ENCODE measurements at regions not wholly inside any gene's neighbourhood (a gene's known extent, or its start where the extent isn't known, plus 50 kb on each side); places are given as distances from the start of the nearest gene placed in this dataset.
A peak's percentile ranks its signal among the peaks of the same experiment; 100 is the strongest.

DNA sequence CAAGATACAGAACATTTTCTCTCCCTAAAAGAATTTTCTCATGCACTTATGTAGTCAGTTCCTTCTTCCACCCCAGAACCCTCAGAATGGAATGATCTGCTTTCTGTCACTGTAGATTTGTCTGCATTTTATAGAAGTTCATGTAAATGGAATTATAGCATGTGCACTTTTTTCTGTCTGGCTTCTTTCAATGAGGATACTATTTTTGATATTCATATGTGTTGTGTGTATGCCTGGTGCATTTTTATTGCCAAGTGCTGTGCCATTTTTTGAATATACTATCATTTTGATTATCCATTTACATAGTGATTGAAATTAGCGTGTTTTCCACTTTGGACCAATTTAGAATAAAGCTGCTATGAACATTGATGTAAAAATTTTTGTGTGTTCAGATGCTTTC lies 156.6 kb upstream of the ALCAM start:
- no peak for DNase-seq (ENCODE audit: low read depth)

DNA sequence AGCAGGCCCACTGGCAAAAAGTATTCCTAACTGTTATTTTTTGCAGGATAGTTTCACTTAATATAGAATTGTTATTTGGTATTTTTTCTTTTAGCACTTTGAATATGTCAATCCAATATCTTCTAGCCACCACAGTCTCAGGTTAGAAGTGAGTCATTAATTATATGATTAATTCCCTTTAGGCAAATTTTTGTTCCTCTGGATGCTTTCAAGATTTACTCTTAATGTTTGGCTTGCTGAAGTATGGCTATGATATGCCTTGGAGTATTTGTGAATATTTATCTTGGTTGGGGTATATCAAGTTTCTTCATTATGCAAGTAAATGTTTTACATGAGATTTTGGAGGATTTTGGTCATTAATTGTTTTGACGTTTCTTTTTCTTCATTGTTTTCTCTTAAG lies 152.1 kb upstream of the ALCAM start:
- DNase-seq (ENCODE audit: low read depth), result no peak

DNA sequence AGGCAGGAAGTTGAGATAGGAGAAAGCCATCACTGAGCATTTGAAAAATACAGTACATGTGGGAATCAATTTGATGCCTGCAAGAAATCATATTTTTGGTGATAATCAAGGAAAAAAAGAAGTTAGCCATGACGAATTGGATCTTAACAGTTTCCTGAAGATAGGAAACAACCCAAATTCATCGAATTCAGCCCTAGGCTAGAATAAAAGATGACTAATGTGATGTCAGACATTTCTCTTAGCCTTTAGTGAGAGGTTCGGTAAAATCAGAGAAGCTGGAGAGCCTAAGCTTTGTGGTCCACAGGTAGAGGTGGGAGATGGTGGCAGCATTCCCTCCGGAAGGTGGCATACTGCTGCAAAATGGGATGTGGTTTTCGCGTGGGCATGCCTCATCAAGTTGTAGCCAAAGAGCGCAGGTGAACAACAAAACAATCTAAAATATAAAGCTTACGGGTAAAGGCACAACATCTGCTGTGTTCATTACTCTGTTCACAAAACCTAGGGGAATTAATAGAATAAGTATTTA lies 144.1 kb upstream of the ALCAM start:
- DNase-seq (ENCODE audit: low read depth), result no peak

DNA sequence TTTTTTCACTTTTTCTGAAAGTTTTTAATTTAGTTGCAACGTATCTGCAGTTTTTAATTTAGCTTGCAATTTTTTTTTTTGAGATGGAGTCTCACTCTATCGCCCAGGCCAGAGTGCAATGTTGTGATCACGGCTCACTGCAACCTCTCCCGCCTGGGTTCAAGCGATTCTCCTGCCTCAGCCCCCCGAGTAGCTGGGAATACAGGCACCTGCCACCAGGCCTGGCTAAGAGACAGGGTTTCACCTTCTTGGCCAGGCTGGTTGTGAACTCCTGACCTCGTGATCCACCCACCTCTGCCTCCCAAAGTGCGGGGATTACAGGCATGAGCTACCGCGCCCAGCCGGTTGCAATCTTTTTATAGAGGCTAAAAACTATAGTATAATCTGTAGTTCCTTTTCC lies 142.9 kb upstream of the ALCAM start:
- no peak for DNase-seq (ENCODE audit: low read depth)

DNA sequence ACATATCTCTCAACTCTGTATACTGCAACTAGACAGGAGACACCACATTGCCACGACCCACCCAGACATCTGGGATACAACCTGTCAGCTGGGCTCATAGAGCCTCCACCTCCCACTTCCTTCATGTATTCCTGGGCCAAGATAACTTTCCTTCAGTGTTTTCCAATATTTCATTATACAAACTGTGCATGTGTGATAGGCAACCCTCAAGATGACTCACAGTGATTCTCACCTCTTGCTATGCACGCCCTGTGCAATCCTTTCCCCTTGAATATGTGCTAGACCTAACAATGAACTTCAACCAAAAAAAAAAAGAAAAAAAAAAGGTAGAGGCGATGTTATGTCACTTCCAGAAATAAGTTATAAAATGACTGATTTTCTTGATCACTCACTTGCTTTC lies 138.0 kb upstream of the ALCAM start:
- DNase-seq (ENCODE audit: low read depth), result no peak

DNA sequence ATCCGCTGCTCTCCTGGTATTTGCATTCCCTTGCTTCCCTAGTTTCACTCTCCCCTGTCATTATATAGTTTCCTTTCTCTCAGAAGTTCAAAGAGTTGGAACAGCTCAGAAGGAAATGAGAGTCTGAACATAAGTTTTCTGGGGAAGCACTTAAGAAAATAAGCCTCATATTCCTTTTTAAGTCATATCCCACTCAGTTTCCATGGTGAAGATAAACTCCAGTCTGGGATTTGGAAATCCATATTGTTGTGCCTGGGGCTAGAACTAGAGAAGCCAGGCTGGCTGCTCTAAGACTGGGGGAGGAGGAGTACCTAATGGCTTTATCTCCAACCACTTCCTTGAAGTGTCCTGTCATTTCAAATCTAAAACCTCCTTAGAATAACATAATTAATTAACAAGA lies 134.2 kb upstream of the ALCAM start:
- peak; percentile 61 for DNase-seq (ENCODE audit: low read depth)

DNA sequence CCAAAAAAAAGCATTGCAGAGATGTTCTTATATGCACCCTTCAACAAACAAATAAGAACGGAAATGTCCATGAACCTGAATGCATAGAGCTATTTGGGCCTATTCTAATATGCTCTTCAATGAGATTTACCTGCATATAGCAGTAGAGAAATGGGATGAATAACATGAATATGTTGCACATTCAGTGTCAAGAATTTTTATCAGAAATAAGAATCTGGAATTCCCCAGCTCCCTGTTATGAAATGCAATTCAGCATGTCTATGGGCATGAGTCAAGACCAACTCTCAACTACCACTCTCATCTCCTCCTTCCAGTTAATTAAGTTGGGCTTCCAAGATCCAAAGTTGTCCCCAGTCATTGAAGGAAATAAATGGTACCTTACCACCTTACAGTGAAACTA lies 133.7 kb upstream of the ALCAM start:
- DNase-seq (ENCODE audit: low read depth), result peak; percentile 54

DNA sequence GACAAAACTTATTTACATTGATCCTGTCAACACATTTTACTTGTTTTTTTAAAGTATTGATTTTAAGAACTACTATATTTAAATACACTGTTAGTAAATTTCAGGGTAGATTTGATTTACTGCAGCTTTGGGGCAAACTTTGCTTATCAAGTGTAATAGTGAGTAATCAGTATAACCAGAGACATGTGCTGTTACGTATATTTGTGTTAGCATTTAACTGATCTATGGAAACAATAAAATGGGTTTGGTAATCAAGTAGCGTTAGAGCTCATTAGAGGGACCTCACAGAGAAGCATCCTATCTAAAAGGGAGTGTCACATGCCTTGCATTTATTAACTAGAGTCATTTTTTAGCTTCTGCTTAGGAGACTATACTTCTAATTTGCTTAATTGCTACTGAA lies 131.5 kb upstream of the ALCAM start:
- no peak for DNase-seq (ENCODE audit: low read depth)

DNA sequence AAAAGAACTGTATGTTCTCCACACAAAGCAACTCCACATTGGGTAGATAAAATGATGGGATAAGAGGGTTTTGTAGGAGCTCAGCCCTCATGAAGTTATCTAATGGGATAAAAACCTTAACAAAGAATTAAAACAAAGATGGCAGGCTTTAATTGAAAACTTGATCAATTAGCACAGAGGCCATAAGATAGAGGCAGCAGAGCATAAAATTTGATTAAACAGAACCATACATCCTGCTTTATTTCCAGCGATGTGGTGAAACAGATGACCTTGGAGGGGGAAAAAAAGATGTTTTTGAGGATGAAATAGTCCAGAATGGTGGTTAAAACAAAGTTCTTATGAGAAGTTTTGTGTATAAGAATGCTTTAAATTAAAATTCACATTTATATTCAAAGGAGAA lies 130.9 kb upstream of the ALCAM start:
- no peak for DNase-seq (ENCODE audit: low read depth)

DNA sequence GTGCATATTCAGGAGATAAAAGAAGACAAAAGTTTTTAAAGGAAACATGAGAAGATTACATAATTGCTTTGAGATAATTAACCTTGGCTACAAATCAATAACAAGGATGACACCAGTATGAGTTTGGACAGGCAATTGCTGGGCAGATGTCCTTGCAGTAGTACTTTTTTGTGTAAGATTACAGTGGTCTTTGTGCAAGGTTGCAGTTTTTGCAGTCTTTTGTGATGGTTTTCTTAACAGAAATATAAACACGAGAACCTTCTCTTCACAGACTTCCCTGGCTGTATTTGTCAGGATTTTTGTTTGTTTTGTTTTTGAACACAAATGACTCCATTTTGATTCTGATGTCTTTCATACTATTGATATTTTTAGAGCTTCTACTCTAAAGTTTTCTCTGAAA lies 128.3 kb upstream of the ALCAM start:
- DNase-seq (ENCODE audit: low read depth), result no peak

DNA sequence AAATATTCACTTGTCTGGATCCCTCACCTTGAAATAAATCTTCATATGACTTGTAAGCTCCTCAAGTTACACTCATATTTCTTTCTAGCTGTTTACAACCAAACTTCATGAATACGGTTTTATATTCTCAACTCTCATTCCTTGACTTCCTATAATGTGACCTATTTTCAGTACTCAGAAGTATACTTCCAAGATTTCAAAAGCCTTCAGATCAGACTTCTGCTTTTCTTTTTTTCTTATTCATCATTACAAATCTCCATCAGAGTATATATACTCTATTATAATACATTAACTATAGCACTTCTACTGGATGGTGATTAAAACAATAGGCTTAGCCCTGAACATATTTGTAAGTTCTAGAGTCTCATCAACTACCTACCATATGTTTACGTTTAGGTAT lies 123.6 kb upstream of the ALCAM start:
- DNase-seq (ENCODE audit: low read depth), result no peak

DNA sequence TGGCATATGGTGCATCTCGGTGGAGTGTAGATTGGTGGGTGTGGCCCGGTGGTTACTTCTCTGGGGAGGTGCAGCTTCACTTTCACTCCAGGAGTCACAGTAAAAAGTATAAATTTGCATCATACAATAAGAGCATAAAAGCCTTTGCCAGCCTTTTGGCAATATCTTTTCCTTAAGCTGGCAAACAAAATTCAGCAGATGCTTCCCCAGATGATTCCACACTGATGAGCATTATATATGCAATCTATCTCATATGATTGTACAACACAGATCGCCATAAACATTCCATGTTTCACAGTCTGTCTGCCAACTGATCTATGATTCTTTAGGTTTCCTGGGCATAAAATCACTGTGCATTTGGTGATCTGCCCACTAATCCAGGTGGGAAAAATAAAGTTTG lies 120.2 kb upstream of the ALCAM start:
- no peak for DNase-seq (ENCODE audit: low read depth)

DNA sequence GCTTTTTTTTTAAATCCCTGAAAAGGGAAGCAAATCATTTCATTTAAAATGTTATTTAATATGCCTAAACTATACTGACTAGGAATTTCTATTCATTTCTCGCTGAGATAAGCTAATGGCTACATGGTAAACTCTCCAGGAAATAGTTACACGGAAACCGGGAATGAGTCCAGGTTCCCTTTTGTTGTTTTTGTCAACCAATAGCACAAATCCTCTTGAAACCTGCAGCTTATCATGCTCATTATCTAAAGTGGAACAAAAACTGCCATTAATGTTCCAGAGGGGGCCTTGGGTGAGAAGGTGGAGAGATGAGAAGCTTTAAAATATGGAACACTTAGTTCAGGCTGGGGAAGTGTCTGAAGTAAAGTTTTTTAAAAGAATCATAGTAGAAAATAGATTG lies 113.5 kb upstream of the ALCAM start:
- DNase-seq (ENCODE audit: low read depth), result no peak

DNA sequence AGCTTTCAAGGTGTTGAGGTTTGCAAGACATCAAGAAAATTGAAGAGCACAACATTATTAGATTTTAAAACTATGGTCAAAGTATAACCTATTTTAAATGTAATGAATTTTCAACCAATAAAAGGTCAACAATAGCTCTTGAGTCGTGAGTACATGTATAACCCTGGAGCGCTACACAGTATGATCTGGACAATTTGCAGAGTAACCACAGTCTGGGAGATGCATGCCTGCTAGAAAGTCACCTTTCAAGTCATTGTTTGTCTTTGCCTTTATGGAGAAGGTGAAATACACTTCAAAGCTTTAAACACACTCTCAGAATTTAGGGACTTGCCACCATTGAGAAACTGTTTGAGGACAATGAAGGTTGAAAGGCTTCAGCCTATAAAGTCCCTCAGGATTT lies 112.6 kb upstream of the ALCAM start:
- DNase-seq (ENCODE audit: low read depth), result no peak

DNA sequence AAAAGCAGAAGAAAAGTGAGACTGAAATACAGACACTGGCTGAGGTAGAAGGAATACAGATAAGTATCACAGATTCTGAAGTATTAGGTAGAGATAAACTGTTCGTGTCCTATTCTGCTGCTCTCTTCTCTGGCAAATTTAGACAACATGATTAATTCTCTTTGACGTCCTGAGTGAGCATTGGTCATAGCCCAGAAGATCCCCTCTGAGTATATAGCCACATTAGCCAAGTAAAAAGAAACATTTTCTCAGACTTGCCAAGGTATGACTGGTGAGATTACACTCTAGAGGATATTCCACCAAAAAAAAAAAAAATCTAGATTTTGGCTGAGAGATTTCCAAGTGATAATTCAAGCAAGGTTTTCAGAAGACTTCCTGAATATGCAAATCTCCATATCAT lies 111.4 kb upstream of the ALCAM start:
- DNase-seq (ENCODE audit: low read depth), result no peak

DNA sequence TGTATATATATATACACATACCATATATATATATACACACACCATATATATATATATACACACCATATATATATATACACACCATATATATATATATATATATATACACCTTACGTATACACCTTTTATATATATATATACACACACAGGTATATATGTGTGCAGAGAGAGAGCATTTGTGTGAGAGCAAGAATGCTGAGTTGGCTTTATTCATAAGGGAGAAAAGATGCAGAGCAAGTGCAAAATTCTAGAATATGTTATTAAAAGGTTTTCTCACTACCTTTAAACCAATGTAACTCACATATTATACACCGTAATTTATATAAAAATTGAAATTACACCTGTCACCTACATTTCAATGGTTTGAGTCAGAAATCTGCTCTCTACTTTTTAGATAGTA lies 107.2 kb upstream of the ALCAM start:
- no peak for DNase-seq (ENCODE audit: low read depth)

DNA sequence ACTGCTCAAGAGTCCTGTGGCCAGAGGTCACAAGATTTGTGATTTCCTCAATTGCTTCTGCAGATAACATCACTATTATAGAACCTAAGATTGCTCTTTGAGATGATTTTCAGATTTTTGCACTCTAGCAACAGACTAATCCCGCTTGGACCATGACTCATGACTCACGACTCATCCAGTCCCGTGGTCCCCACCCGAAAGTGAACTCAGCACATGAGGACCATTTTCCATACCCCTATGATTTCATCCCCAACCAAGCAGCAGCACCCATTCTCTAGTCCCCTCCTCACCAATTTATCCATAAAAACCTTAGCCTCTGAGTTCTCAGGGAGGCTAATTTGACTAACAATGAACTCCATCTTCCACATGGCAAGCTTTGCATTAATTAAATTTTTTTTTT lies 106.3 kb upstream of the ALCAM start:
- peak; percentile 6 for DNase-seq (ENCODE audit: low read depth)

DNA sequence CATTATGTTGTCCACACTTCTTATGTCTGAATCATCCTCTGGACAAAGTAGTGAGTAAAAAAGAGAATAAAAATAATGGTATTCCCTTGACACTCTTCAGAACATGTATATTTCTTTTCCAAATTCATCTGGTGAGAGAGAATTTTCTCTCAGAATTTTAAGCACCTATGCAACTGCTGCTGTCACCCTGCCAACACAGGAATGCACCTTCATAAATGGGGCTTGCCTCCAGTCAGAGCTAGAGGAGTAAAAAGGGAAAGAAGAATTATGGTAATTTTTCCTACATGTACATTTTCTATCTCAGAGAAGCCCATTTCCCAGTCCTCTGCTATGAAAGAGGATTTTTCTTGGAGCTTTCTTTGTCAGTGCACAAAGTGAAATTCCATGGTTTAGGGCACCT lies 92.2 kb upstream of the ALCAM start:
- no peak for DNase-seq (ENCODE audit: low read depth)

DNA sequence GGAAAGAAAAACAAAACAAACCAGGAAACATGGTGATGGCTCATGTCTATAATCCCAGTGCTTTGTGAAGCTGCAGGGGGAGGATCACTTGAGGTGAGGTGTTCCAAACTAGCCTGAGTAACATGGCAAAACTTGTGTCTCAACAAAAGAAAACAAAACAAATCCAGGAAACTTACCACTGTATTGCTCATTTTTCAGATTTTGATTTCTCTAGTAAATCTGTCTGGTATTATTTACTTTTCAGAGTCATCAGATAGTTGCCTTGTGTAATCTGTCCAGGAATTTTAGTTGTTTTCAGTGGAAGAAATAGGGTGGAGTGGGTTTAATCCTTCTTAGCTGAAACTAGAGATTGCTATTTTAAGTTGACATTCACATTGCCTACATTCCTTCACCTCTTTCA lies 91.8 kb upstream of the ALCAM start:
- DNase-seq (ENCODE audit: low read depth), result peak; percentile 78

DNA sequence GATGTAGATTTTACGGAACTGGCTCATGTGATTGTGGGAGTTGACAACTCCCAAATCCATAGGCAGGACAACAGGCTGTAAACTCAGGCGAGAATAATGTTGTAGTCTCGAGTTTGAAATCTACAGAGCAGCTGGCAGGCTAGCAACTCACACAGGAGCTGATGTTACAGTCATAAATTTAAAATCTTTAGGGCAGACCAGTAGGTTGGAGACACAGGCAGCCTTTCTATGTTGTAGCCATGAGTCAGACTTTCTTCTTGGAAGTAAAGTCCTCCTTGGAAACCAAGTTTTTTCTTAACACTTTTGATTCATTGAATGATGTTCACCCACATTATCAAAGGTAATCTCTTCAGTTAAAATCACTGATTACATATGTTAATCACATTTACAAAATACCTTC lies 89.1 kb upstream of the ALCAM start:
- peak; percentile 68 for DNase-seq (ENCODE audit: low read depth)

DNA sequence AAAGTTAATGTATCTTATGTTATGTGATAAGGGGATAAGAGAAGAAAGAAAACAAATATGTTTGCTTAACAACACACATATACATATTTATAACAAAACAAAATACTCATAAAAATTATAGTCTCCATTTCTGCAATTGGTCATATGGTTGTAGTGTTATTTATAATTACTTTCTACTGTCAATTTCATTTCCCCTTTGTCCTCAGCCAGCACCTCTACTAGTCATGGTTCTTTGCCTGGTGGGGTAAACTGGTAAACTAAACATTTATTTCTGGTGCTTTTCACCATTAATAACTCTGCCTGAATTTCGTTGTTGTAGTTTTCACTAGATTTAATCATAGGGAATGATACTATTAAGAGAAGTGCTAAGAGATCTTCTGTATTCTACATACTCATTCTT lies 88.0 kb upstream of the ALCAM start:
- DNase-seq (ENCODE audit: low read depth), result no peak

DNA sequence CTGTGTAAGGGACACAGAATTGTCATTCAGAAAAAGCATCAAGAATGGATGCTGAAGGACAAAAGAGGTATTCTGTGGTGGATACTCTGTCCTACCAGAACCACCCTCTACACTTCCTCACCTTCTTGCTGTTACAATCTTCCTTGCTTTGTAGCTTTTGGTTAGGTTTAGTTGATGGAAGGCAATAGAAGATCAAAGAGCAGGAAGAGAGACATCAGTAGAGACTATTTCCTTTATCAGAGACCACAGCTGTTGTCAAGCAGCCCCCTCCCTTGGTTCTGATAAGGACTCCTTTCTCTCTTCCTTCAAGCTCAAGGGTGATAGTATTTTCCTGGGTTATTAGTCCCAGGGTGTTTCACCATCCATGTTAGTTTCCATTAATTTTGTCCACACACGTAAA lies 84.7 kb upstream of the ALCAM start:
- no peak for DNase-seq (ENCODE audit: low read depth)

DNA sequence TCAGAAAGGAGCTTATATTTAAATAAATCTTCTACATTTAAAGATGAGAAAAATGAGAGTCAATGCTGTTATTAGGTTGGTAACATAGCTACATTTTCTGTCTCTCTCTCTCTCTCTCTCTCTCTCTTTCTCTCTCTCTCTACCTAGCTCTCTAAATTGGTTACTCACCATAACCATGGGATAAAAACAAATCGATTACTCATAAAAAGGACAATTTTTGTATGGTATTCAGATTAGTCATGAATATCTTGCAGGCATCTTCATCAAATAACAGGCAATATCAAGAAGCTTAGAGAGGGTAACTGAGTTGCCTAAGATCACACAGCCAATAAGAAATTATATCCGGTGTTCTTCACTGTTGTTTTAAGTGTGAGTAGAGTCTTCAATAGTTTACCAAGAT lies 81.8 kb upstream of the ALCAM start:
- peak; percentile 16 for DNase-seq (ENCODE audit: low read depth)

DNA sequence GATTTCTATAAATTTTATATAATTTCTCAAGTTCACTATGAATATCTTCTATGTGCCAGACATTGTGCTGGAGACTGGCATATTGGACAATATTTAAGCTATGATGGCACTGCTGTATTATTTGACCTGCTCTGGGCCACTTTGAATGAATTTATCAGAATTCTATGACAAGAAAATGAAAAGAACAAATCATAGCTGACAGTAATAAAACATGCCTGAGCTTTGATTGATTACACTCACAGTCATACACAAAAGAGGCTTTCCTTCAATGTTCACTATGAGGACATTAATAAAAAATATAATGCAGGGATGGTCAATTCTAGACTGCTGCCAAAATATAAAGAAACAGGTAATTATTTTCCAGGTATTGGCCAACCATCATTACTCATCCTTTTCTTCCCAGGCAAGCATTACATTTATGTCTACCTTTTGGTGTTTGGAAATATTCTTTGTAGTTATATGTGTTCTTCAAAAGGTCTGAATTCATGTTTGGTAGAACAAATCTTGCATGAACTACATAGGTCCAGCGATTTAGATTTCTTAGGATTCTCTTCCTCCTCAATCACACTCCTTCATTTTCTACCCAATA lies 81.0 kb upstream of the ALCAM start:
- DNase-seq (ENCODE audit: low read depth), result no peak

DNA sequence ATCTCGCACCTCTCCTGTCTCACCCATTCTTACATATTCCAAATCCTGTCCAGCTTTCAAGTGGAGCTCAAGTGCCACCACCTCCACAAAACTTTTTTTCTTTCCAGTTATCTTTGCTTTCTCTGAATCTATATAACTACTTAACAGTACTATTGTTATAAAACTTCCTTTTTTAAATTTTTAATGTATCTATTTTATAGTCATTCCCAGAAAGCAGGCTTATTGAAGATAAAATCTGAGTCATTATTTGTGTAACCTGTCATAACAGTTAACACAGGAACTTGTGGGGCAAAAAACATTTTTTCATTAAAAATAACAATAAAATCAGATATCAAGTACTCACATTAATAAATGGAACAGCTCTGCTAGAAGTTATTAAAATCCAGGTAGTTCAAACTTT lies 73.3 kb upstream of the ALCAM start:
- no peak for DNase-seq (ENCODE audit: low read depth)
